ENCODE measurements at regions not wholly inside any gene's neighbourhood (a gene's known extent, or its start where the extent isn't known, plus 50 kb on each side); places are given as distances from the start of the nearest gene placed in this dataset.
A peak's percentile ranks its signal among the peaks of the same experiment; 100 is the strongest.

DNA sequence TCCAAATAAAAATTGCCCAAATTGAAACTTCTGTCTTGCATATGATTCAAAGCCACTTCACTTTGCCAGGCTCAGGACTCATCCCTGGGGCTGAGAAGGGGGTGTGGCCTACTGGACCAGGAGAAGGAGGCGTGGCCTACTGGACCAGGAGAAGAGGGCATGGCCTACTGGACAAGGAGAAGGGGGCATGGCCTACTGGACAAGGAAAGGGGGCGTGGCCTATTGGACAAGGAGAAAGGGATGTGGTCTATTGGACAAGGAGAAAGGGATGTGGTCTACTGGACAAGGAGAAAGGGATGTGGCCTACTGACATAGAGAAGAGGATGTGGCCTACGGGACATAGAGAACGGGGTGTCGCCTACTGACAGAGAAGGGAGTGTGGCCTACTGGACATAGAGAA, 405.3 kb downstream of the RRAGC start:
- no peak for DNase-seq

- no peak for DNase-seq
Measured at GRCh38 chr1:38452246-38452645, 405.7 kb upstream of the POU3F1 start.

- peak; percentile 63 for DNase-seq
Measured at GRCh38 chr1:38451541-38451993, 405.0 kb upstream of the POU3F1 start.

- DNase-seq = no peak
Measured at GRCh38 chr1:38448893-38449292, 402.3 kb upstream of the POU3F1 start.

DNA sequence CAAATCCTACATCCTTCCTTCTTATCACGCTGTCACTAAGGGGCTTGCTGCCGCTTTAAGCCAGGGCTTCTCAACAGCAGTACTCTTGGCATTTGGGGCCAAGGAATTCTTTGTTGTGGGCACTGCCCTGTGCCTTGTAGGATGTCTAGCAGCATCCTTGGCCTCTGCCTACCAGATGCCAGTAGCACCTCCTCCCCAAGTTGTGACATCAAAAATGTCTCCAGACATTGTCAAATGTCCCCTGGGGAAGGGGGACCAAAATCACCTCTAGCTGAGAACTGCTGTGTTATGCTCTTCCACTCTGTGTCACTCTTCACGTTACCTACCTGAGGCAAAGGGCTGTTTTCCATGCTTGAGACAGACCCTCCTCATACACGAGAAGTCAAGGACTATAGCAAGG, 400.3 kb upstream of the POU3F1 start:
- DNase-seq = peak; percentile 48

- DNase-seq = peak; percentile 83
Measured at GRCh38 chr1:38444770-38445442, 398.3 kb upstream of the POU3F1 start.

DNA sequence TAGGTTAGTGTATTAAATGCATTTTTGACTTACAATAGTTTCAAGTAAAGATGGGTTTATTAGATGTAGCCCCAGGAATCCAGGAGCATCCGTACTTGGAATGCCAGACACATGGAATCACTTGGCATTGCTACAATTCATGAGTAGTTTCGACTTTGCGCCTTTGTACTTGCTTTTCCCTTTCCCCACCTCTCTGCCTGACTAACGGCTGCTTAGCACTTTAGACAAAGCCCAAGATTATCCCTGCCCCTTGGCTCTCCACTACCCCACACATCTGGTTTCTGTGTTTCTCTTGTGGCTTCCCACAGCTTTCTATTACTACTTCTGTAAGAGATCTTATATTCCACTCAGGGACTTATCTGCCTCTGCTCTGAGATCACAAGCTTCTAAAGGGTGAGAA, 397.7 kb upstream of the POU3F1 start:
- DNase-seq = peak; percentile 56

DNA sequence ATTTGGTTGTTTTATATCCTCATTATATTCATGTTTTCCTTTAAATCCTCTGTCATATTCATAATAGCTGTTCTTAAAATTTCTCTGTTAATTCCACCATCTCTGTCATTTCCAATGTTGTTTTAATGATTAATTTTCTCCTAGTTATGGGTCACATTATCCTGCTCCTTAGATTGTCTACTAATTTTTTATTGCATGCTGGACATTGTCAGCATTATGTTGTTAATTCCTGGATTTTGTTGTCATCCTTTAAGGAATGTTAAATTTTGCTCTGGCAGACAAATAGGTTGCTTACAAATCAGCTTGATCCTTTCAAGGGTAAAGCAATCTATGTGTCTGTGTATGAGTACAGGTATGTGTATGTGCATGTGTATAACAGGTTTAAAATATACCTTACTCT, 393.8 kb upstream of the POU3F1 start:
- no peak for DNase-seq

- peak; percentile 47 for DNase-seq
Measured at GRCh38 chr1:38436749-38437148, 390.2 kb upstream of the POU3F1 start.

DNA sequence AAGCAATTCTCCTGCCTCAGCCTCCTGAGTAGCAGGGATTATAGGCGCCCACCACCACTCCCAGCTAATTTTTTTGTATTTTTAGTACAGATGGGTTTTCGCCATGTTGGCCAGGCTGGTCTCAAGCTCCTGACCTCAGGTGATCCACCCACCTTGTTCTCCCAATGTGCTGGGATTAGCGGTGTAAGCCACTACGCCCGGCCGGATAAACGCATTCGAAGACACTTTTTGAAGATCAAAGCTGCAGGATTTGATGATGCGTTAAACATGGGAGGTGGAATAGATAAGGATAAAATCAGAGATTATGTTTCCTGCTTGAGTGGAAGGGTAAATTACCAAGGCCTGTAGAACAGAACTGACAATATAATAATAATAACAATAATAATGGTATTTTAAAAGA, 389.4 kb upstream of the POU3F1 start:
- peak; percentile 49 for DNase-seq

DNA sequence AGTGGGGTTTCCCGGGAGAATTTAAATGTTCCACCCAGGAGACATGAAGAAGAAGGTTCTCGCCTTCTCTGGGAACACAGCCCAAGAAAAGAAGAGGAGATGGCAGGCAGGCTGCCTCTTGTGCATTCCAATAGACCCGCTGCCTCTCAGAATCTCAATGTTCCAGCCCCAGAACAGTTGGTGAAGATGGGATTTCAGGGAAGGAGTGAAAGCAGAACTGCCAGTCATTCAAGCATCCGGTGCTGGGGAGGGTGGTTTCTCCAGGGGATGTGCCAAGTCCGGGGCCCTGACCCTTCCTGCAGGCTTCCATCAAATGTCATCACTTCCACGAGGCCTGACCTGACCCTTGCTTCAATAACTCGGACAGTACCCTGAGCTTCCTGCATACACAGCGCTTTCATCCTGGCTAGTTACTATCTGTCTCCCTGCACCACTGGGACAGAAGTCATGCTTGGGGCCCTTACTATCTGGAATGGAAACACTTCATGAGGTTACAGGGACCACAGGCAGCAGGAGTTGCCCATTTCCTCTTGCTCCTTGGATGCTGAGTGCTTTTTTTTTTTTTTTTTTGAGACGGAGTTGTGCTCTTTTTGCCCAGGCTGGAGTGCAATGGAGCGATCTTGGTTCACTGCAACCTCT, 386.6 kb upstream of the POU3F1 start:
- no peak for DNase-seq

GRCh38 chr1:38431535-38432376, 385.2 kb upstream of the POU3F1 start:
- no peak for DNase-seq

GRCh38 chr1:38430949-38431348, 384.4 kb upstream of the POU3F1 start:
- no peak for DNase-seq

DNA sequence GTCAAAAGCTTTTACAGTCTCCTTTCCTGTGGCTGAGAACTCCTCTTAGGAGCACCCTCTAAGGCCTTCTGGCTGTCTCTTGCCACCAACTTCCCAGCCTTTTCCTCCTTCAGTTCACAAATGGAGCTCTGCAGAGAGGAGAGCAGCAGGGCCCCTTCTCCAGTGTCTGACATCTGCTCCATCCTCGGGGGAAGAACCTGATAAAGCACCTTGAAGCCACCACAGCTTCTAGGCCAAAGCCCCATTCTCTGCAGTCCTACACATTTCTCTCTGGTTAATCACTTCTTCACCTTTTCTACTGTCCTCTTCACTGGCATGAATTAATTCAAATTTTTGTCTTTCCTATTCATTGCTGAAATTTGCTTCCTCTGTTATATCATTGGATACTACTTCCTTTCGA, 378.1 kb upstream of the POU3F1 start:
- DNase-seq = no peak

DNA sequence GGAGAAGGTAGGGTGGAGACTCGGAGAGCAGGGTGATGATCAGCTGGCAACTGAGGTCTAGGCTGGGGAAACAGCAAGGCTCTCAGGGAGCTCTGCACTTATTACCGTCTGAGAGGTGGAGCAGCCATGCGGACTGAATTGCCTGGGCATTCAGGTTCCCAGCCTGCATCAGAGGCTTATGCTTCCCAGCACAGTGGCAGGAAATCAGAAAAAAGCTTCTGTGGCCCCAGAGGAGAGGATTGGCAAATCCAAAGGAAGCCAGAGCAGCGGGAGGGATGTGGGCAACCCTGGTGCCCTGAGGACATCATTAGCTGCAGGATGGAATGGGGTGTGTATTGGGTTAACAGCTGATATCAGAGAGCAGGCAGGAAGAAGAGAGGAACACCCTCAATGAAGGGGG, 374.1 kb upstream of the POU3F1 start:
- no peak for DNase-seq

GRCh38 chr1:38418195-38419030, 371.8 kb upstream of the POU3F1 start:
- peak; percentile 22 for DNase-seq

DNA sequence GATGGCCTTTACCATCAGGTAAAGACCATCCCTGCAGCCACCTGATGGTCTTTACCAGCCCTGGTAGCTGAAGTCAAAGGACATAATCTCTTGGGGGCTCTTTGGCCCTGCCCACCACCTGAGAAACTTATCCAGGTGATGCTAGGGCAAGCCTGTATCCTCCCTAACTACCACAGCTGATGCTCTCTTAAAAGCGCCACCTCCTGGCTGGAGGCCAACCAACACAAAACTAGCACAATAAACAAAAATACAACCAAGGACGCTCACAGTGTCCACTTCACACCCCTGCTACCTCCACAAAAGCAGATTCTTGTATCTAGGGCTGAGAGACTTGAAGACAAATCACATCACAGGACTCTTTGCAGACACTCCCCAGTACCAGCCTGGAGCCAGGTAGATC, 357.1 kb upstream of the POU3F1 start:
- peak; percentile 18 for DNase-seq

GRCh38 chr1:38402230-38402815, 355.7 kb upstream of the POU3F1 start:
- DNase-seq = no peak

DNA sequence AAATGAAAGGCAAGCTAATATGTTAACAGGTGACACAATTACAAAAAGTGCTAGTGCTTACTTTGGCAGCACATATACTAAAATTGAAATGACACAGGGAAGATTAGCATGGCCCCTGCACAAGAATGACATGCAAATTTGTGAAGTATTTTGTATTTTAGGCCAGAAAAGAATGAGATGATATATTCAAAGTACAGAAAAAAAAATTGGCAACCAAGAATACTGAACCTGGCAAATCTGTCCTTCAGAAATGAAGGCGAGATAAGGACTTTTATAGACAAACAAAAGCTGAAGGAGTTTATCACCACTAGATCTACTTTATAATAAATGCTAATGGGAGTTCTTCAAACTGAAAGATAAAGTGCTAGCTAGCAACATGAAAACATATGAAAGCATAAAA, 350.0 kb upstream of the POU3F1 start:
- DNase-seq = no peak

GRCh38 chr1:38394303-38394702, 347.7 kb upstream of the POU3F1 start:
- DNase-seq = no peak

DNA sequence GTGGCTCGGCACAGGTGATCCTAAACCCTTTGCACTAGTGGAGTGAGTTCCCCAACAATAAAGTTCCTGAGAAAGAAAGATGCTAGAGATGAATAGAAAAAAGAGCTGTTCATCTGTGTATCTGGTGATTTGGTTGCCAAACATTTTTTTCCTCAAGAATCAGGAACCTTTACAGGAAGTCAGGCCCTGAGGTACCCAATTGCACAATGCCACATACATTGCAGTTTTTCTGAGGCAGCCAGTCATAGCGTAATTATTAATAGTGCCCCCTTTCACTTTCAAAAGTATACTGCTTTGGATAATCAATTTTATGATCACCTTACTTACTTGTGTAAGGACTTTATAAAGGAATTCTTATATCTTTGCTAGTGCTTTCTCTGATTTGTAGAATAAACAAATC, 346.3 kb upstream of the POU3F1 start:
- no peak for DNase-seq

DNA sequence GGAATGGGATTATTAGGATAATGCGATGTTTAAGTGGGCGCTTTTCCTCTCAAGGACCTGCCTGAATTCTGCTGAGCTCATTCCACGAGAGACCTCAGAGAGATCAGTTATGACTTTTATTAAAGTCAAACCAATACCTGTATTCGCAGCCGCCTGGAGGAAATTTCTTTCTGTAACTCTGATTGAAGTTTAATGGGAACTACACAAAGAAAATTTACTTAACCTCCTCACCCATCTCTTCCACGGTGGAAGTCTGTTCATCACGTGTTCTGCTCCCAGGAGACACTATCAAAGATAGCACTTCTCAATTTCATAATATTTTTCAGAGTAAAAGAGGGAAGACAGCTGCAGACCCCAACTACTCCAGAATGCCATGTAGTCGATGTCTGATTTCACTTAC, 334.7 kb upstream of the POU3F1 start:
- DNase-seq = no peak

GRCh38 chr1:38376577-38376976, 330.0 kb upstream of the POU3F1 start:
- DNase-seq = no peak

Data from NCI-H82 (cell line).